8988T (cell line): ENCODE measurements at regions not wholly inside any gene's neighbourhood (a gene's known extent, or its start where the extent isn't known, plus 50 kb on each side); places are given as distances from the start of the nearest gene placed in this dataset.

Experiments
- DNase-seq: peaks from one replicate; pipeline ENCODE4 v3.0.0; 2011

- no peak for DNase-seq
Measured at GRCh38 chr5:68490406-68490805, 274.9 kb downstream of the PIK3R1 start.

- DNase-seq: no peak
Measured at GRCh38 chr5:68494771-68495170, 279.2 kb downstream of the PIK3R1 start.

GRCh38 chr5:68499987-68500386 lies 284.4 kb downstream of the PIK3R1 start:
- DNase-seq: no peak

GRCh38 chr5:68500813-68501212 lies 285.3 kb downstream of the PIK3R1 start:
- DNase-seq: no peak

GRCh38 chr5:68502531-68502930 lies 287.0 kb downstream of the PIK3R1 start:
- DNase-seq: no peak

- no peak for DNase-seq
Measured at GRCh38 chr5:68504306-68504705, 288.8 kb downstream of the PIK3R1 start.

GRCh38 chr5:68505917-68506860 lies 290.6 kb downstream of the PIK3R1 start:
- no peak for DNase-seq

- DNase-seq: no peak
Measured at GRCh38 chr5:68515514-68515913, 300.0 kb downstream of the PIK3R1 start.

- DNase-seq: no peak
Measured at GRCh38 chr5:68518286-68518685, 302.7 kb downstream of the PIK3R1 start.

GRCh38 chr5:68519143-68519542 lies 303.6 kb downstream of the PIK3R1 start:
- DNase-seq: no peak

GRCh38 chr5:68521776-68522175 lies 306.2 kb downstream of the PIK3R1 start:
- DNase-seq: no peak

- DNase-seq: no peak
Measured at GRCh38 chr5:68522863-68523262, 307.3 kb downstream of the PIK3R1 start.

GRCh38 chr5:68528821-68529273 lies 313.3 kb downstream of the PIK3R1 start:
- no peak for DNase-seq

GRCh38 chr5:68529581-68529980 lies 314.0 kb downstream of the PIK3R1 start:
- no peak for DNase-seq

GRCh38 chr5:68531970-68532369 lies 316.4 kb downstream of the PIK3R1 start:
- DNase-seq: no peak

- no peak for DNase-seq
Measured at GRCh38 chr5:68533051-68533450, 317.5 kb downstream of the PIK3R1 start.

- DNase-seq: no peak
Measured at GRCh38 chr5:68533571-68534084, 318.1 kb downstream of the PIK3R1 start.

GRCh38 chr5:68534131-68534940 lies 318.8 kb downstream of the PIK3R1 start:
- DNase-seq: no peak

GRCh38 chr5:68534956-68535520 lies 319.5 kb downstream of the PIK3R1 start:
- DNase-seq: no peak

GRCh38 chr5:68538814-68539420 lies 323.4 kb downstream of the PIK3R1 start:
- no peak for DNase-seq

- no peak for DNase-seq
Measured at GRCh38 chr5:68540798-68541590, 325.4 kb downstream of the PIK3R1 start.

- no peak for DNase-seq
Measured at GRCh38 chr5:68542207-68542606, 326.7 kb downstream of the PIK3R1 start.
